ENCODE measurements at regions not wholly inside any gene's neighbourhood (a gene's known extent, or its start where the extent isn't known, plus 50 kb on each side); places are given as distances from the start of the nearest gene placed in this dataset.

DNA sequence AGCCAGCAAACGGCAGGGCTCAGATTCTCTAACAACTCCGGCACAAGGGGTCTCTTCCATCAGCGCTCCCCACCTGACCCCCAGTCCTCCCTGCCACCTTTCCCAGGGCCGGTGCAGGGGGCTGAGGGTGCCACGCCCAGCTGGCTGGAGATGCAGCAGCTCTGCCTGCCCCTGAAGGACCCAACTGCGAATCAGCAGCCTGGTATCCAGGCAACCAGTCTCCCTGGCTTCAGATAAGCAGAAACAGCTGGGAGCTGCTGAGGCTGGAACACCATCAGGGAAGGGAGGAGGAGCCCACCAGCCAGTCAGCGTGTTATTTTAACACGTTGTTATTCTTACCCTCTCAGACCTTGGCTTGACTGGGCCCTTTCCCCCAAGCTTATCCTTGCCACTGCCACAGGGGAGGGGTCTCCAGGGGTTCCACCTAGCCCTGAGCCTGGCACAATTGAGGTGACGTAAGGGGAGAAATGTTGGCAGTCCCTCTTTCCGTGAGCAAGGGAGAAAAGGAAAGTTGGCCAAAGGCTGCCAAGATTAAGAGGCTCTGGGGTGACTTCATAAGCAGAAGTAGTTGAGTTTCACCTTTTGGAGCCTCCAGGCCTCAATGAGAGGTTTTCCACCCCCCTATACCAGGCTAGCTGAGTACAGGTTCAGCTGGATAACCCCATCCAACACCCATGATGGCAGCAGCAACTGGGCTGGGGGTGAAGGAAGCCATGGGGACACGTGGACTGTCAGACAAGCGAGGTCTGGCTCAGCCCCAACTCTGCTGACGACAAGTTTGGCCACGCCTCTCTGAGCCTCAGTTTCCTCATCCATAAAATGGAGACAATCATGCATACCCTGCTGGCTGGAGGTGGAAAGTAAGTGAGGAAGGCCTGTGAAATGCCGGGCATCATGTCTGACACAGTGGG lies 91.1 kb downstream of the IRF2BPL start:
- DNase-seq (ENCODE audit: low read depth, low spot score), result peak; percentile 75
- TF ChIP-seq CTCF (IDR thresholded peaks at IDR 0.05; ENCODE audit: low read depth, low read length), result no peak
- Histone ChIP-seq H3K9me3 (ENCODE audit: control insufficient read depth, insufficient read depth, low read length) (no peaks in the 10 kb centered on the region), H3K27me3 (ENCODE audit: control insufficient read depth, insufficient read depth, low read length) (no peaks in the 10 kb centered on the region), H3K27ac (ENCODE audit: low read depth, low read length) (peak overlapping the region; percentile 77), H3K4me3 (ENCODE audit: low read depth, low read length) (0 out of 2 replicates have a peak overlapping the region, but pooled peaks have one; percentile 10)
- ChIA-PET POLR2A (interaction anchor here (0.6 to 2.9 kb wide), 4 partner anchors 18 to 106 kb away, joined by 3 to 28 read pairs (median 6); no protein-coding TSS in a partner anchor), CTCF (interaction anchor here (0.7 to 2.8 kb wide), 4 partner anchors 16 to 132 kb away, joined by 3 to 25 read pairs (median 8); no protein-coding TSS in a partner anchor)

GRCh38 chr14:76936483-76936882 lies 92.0 kb downstream of the IRF2BPL start:
- CTCF ChIA-PET, result interaction anchor here (0.7 to 2.8 kb wide), 3 partner anchors 16 to 133 kb away, joined by 3 to 25 read pairs (median 6); no protein-coding TSS in a partner anchor
- POLR2A ChIA-PET, result interaction anchor here (0.7 to 2.9 kb wide), 2 partner anchors 18 to 22 kb away, joined by 3 to 28 read pairs; no protein-coding TSS in a partner anchor
- Histone ChIP-seq H3K9me3 (ENCODE audit: control insufficient read depth, insufficient read depth, low read length) (no peaks in the 10 kb centered on the region), H3K4me3 (ENCODE audit: low read depth, low read length) (no peak overlapping the region), H3K27me3 (ENCODE audit: control insufficient read depth, insufficient read depth, low read length) (no peaks in the 10 kb centered on the region), H3K27ac (ENCODE audit: low read depth, low read length) (peak overlapping the region; percentile 21)
- no peak for TF ChIP-seq CTCF (IDR thresholded peaks at IDR 0.05; ENCODE audit: low read depth, low read length)
- no peak for DNase-seq (ENCODE audit: low read depth, low spot score)

DNA sequence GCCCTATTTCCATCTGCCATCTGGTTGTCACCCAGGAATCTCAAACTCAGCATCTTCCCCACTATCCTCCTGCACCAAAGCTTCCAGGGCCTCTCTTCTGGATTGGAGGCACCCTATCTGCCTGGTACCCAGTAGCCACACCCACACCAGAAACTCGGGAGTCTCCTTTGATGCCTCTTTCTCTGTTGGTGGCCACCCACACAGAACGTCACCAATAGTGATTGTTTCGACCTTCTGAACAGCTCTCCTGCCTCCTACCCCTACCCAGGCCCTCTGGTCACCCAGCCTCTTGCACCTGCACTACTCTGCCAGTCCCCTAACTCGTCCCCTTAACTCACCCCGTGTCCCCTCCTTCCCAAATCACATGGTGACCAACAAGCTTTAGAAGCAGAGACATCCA lies 95.0 kb downstream of the IRF2BPL start:
- H3K27ac ChIP-seq (ENCODE audit: low read depth, low read length), result no peak overlapping the region
- DNase-seq (ENCODE audit: low read depth, low spot score), result no peak
- no peaks in the 10 kb centered on the region for H3K27me3 ChIP-seq (ENCODE audit: control insufficient read depth, insufficient read depth, low read length)
- H3K4me3 ChIP-seq (ENCODE audit: low read depth, low read length), result no peak overlapping the region
- ChIA-PET CTCF (interaction anchor here (2.0 kb wide), 1 partner anchor 17 kb away, joined by 8 read pairs; no protein-coding TSS in a partner anchor), POLR2A (no interaction called here)
- H3K9me3 ChIP-seq (ENCODE audit: control insufficient read depth, insufficient read depth, low read length), result no peaks in the 10 kb centered on the region
- no peak for TF ChIP-seq CTCF (IDR thresholded peaks at IDR 0.05; ENCODE audit: low read depth, low read length)

GRCh38 chr14:76931631-76932402 lies 96.7 kb downstream of the IRF2BPL start:
- CTCF ChIA-PET, result interaction anchor here (3.2 kb wide), 1 partner anchor 19 kb away, joined by 22 read pairs; no protein-coding TSS in a partner anchor

More at GRCh38 chr14:76931631-76932402, 96.7 kb downstream of the IRF2BPL start:
- POLR2A ChIA-PET, result interaction anchor here (0.7 kb wide), 1 partner anchor 22 kb away, joined by 5 read pairs; no protein-coding TSS in a partner anchor
- no peak overlapping the region for H3K27ac ChIP-seq (ENCODE audit: low read depth, low read length)
- no peak for TF ChIP-seq CTCF (IDR thresholded peaks at IDR 0.05; ENCODE audit: low read depth, low read length)
- DNase-seq (ENCODE audit: low read depth, low spot score), result no peak
- no peaks in the 10 kb centered on the region for H3K9me3 ChIP-seq (ENCODE audit: control insufficient read depth, insufficient read depth, low read length)
- H3K27me3 ChIP-seq (ENCODE audit: control insufficient read depth, insufficient read depth, low read length), result no peaks in the 10 kb centered on the region
- H3K4me3 ChIP-seq (ENCODE audit: low read depth, low read length), result no peak overlapping the region
